GM19455 (cell line): ENCODE measurements at regions not wholly inside any gene's neighbourhood (a gene's known extent, or its start where the extent isn't known, plus 50 kb on each side); places are given as distances from the start of the nearest gene placed in this dataset.

ENCODE experiments used
- ATAC-seq: cut with Tn5 transposase; IDR thresholded peaks from one replicate; pipeline ENCODE4 v1.9.1; 2021; ENCODE audit not compliant: unreplicated experiment

GRCh38 chr18:45413180-45413836, 202.0 kb upstream of the SLC14A2 start:
- no peak for ATAC-seq

GRCh38 chr18:45415614-45416013, 199.7 kb upstream of the SLC14A2 start:
- ATAC-seq, result no peak

GRCh38 chr18:45416168-45416567, 199.1 kb upstream of the SLC14A2 start:
- no peak for ATAC-seq

GRCh38 chr18:45417392-45417791, 197.9 kb upstream of the SLC14A2 start:
- ATAC-seq, result no peak

GRCh38 chr18:45423659-45424058, 191.6 kb upstream of the SLC14A2 start:
- no peak for ATAC-seq

GRCh38 chr18:45430041-45430440, 185.2 kb upstream of the SLC14A2 start:
- ATAC-seq, result no peak

GRCh38 chr18:45435810-45436209, 179.5 kb upstream of the SLC14A2 start:
- ATAC-seq, result no peak

GRCh38 chr18:45437366-45437765, 177.9 kb upstream of the SLC14A2 start:
- no peak for ATAC-seq

- no peak for ATAC-seq
Measured at GRCh38 chr18:45439851-45440645, 175.2 kb upstream of the SLC14A2 start.

GRCh38 chr18:45441110-45441847, 174.0 kb upstream of the SLC14A2 start:
- no peak for ATAC-seq

GRCh38 chr18:45444040-45444439, 171.2 kb upstream of the SLC14A2 start:
- no peak for ATAC-seq

- ATAC-seq, result no peak
Measured at GRCh38 chr18:45447355-45448265, 167.7 kb upstream of the SLC14A2 start.

- no peak for ATAC-seq
Measured at GRCh38 chr18:45448871-45449270, 166.4 kb upstream of the SLC14A2 start.

GRCh38 chr18:45449418-45450227, 165.7 kb upstream of the SLC14A2 start:
- no peak for ATAC-seq

- ATAC-seq, result no peak
Measured at GRCh38 chr18:45456090-45457021, 158.9 kb upstream of the SLC14A2 start.

GRCh38 chr18:45458033-45458432, 157.2 kb upstream of the SLC14A2 start:
- no peak for ATAC-seq

- ATAC-seq, result no peak
Measured at GRCh38 chr18:45462179-45462578, 153.1 kb upstream of the SLC14A2 start.

- ATAC-seq, result no peak
Measured at GRCh38 chr18:45463451-45463850, 151.8 kb upstream of the SLC14A2 start.

- ATAC-seq, result no peak
Measured at GRCh38 chr18:45464619-45465018, 150.7 kb upstream of the SLC14A2 start.
